HG03196 (cell line): ENCODE measurements at regions not wholly inside any gene's neighbourhood (a gene's known extent, or its start where the extent isn't known, plus 50 kb on each side); places are given as distances from the start of the nearest gene placed in this dataset.

Source experiments
- ATAC-seq: cut with Tn5 transposase; IDR thresholded peaks from one replicate; pipeline ENCODE4 v1.9.1; 2021; ENCODE audit not compliant: unreplicated experiment

- no peak for ATAC-seq
These were observed 1709.4 kb upstream of the RAG2 start for GRCh38 chr11:38307455-38307854.

- no peak for ATAC-seq
These were observed 1707.6 kb upstream of the RAG2 start for GRCh38 chr11:38305682-38306081.

DNA sequence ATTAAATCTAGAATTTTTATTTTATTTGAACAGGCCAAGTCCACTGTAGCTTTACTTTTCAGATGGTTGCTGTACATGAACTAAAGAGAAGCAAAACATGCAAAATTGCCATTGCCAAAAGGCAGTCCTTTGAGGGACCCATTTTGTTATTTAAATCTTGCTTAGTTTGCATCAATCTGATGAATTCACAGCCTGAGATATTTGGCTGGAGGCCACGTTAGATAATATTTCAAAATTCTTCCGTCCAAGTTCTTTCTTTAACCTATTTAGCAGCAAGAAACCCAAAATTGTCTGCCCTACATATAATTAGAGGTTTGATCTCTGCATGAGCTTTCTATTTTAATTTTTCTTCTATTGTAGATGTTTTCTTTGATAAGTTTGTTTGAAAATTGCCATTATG, 1706.9 kb upstream of the RAG2 start:
- no peak for ATAC-seq

- no peak for ATAC-seq
These were observed 1704.5 kb upstream of the RAG2 start for GRCh38 chr11:38302564-38302963.

DNA sequence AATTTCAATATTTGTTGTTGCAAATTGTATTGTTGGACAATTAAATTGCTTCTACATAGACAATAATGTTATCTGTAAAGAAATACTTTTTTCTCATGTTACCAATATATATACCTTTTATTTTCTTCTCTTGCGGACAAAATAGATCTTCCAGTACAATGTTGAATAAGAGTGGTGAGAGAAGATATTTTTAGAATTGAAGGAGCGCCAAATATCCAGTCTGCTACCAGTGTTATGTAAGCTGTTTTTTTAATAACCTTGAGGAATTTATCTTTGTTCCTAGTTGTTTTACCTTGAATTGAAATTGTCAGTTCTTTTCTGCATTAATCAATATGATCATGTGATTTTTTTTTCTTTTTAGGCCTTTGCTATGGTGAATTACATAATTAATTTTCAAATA, 1702.5 kb upstream of the RAG2 start:
- no peak for ATAC-seq

DNA sequence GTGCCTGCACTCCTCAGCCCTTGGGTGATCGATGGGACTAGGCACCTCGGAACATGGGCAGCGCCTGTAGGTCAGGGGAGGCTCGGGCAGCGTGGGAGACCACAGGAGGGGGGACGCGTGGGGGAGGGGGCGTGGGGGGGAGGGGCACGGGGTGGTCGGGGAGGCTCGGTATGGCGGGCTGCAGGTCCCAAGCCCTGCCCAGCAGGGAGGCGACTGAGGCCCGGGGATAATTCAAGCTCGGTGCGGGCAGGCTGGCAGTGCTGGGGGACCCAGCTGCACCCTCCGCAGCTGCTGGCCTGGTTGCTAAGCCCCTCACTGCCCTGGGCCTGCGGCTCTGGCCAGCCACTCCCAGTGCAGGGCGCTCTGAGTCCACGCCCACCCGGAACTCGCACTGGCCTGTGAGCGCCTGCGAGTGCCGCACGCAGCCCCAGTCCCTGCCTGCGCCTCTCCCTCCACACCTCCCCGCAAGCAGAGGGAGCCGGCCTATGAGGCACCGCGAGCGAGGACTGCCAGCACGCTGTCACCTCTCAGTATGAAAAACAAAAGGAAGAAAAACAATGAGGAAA, 1698.3 kb upstream of the RAG2 start:
- ATAC-seq = no peak

- no peak for ATAC-seq
These were observed 1684.7 kb upstream of the RAG2 start for GRCh38 chr11:38282718-38283117.

- no peak for ATAC-seq
These were observed 1680.6 kb upstream of the RAG2 start for GRCh38 chr11:38278457-38279141.

DNA sequence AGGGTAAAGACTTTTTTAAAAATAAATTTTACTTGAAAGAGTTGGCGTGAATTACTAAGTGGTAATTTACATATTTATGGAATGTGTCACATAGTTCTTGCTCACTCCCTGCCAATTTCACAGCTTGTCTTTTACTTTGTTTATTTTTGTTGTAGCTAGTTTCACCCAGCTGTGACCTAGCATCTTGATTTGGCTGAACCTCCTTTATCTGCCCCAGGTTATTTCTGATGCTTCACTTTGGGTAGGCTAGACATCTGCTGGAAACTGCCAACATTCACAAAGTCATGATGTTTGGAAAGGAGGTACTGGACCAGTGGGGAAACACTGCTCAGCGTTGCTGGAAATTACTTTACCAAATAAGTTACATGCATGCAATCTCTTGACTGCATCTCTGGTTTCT, 1676.0 kb upstream of the RAG2 start:
- ATAC-seq = no peak

DNA sequence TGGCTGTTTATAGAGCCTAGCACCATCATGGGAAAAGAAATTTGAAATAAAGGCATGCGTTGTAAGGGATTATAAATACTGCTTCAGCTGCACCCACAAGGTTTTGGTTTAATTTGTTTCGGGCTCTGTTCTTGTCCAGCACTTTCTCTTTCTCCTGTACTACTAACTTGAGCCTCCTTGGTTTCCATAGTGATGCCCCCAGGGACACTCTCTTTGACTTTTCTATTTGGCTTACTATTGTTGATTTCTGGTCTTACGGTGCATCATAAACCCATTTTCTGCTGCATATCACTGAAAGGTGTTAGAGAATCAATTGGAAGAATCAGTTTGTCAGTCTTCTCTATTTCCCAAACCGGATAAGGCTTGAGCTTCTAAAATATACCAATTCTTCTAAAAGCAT, 1674.3 kb upstream of the RAG2 start:
- no peak for ATAC-seq

DNA sequence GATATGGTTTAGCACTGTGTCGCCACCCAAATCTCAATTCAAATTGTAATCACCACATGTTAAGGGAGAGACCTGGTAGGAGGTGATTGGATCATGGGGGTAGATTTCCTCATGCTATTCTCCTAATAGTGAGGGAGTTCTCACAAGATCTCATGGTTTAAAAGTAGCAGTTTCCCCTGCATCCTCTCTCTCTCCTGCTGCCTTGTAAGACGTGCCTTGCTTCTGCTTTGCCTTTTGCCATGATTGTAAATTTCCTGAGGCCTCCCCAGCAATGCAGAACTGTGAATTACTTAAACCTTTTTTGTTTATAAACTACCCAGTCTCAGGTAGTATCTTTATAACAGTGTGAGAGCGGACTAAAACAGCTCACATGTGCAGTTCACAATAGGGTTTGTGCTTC, 1668.7 kb upstream of the RAG2 start:
- no peak for ATAC-seq

- ATAC-seq = no peak
These were observed 1658.4 kb upstream of the RAG2 start for GRCh38 chr11:38256436-38256835.

- no peak for ATAC-seq
These were observed 1656.9 kb upstream of the RAG2 start for GRCh38 chr11:38254913-38255312.

GRCh38 chr11:38252620-38253019, 1654.6 kb upstream of the RAG2 start:
- ATAC-seq = no peak

DNA sequence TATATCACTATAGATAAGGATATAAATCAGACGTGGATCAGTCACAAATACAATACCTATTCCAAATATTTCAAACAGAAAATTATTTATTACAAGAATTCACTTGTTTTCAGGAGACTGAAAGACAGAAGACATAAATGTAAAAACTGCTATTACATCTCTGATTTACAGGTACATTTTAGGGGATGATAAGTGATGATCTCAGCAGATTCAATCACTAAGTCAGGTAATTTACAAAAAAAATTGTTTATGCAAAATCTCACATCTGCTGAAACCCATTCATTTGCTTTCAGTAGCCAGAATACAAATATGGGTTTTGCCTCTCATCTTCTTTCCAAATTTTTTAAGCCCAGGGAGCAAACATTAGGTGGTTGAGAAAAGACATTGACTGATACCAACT, 1648.4 kb upstream of the RAG2 start:
- no peak for ATAC-seq

GRCh38 chr11:38226684-38227083, 1628.6 kb upstream of the RAG2 start:
- ATAC-seq = no peak

GRCh38 chr11:38221295-38221694, 1623.3 kb upstream of the RAG2 start:
- ATAC-seq = no peak

DNA sequence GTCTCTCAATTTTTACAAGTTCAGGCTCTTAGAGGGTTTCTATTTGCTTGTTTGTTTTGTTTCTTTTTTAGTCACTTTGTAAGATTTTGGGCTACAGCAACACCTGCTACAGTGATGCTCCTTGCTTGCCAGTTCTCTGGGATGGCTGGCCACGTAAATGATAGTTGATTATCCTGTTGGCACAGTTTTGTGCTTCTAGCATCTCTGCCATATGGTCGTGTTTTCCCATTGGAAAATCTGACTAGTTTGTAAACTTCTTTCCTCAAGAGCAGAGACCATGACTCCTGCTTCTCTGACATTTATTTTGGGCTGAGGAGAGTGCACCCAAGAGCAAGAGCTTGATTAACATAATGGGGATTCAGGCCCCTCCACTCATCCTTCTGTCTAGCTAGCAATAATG, 1621.6 kb upstream of the RAG2 start:
- no peak for ATAC-seq

- no peak for ATAC-seq
These were observed 1610.9 kb upstream of the RAG2 start for GRCh38 chr11:38208951-38209350.

DNA sequence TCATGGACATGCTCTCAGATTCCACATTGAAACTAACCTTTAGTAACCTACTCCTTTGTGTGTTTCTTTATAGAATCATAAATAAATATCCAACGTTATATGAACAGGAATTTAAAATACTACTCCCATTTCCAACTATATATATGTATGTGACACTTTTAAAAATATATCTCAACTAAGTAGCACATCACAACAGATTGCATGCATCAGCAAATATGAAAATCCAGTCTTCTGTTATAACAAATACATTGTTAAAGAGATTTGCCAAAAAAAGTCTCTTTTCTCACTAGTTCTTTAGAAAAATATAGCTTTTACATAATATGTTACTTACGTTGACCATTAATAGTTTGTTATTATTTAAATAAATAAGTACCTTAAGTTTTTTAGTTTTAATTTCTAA, 1608.6 kb upstream of the RAG2 start:
- ATAC-seq = no peak

DNA sequence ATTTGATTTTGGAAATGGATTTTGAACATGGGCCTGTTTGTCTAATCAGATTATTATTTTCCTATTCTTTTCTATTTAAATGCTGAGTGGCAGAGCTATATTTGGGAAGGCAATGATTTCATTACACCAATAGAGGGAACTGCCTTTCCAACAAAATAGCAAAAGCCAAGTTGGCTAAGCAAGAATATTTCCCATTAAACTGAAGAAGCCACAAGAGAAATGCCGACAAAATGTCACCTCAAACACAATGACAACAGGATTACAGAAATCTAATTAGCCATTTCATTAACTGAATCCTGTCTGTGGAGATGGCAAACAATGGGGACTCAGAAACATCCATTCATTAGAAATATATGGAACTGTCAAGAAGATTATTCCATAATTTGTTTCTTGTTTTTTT, 1593.1 kb upstream of the RAG2 start:
- ATAC-seq = no peak

- ATAC-seq = no peak
These were observed 1584.3 kb upstream of the RAG2 start for GRCh38 chr11:38182126-38182866.
